Choroid plexus epithelial cell (primary cell): ENCODE measurements at regions not wholly inside any gene's neighbourhood (a gene's known extent, or its start where the extent isn't known, plus 50 kb on each side); places are given as distances from the start of the nearest gene placed in this dataset.
"Not testable (repeated sequence)": the region's sequence is repeated elsewhere in the genome, so short reads cannot be mapped to it uniquely, and the experiment has no call there.

Experiments used
- DNase-seq: peaks from one replicate; pipeline ENCODE4 v3.0.0-alpha.2; 2010; ENCODE audit warnings: low read depth
- H3K4me3 ChIP-seq: 2 replicates; pipeline ENCODE4 v1.5.1; 2011; ENCODE audit warnings: low read depth, mild to moderate bottlenecking, control low read depth, low read length, moderate library complexity
- TF ChIP-seq, protein P1 (sequence below): conservative IDR thresholded peaks from 2 replicates; pipeline ENCODE4 v1.5.1; 2011; ENCODE audit warnings: low read depth, mild to moderate bottlenecking, control low read depth, inconsistent platforms, low read length, moderate library complexity

DNA sequence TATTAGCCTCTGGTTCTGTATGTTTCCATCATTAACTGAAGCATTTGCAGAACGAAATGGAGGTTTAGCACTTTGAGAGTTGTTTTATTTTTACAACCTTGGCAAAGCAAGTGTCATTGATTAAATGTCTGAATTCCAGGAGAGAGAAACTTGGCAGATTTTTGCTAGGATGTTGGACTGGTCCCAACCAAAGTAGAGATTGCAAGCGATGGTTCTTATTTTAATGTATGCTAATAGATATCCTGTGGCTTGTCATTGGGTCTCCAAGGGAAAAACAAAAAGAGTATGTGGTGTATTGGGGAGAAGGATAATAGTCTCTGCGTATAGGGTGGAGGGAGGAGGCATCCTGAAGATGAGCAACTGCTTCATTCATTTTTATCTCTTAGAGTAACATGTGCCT is 457.2 kb upstream of the RUNX1 start:
- no peak overlapping the region for H3K4me3 ChIP-seq
- no peak for DNase-seq
- TF ChIP-seq, protein P1, sequence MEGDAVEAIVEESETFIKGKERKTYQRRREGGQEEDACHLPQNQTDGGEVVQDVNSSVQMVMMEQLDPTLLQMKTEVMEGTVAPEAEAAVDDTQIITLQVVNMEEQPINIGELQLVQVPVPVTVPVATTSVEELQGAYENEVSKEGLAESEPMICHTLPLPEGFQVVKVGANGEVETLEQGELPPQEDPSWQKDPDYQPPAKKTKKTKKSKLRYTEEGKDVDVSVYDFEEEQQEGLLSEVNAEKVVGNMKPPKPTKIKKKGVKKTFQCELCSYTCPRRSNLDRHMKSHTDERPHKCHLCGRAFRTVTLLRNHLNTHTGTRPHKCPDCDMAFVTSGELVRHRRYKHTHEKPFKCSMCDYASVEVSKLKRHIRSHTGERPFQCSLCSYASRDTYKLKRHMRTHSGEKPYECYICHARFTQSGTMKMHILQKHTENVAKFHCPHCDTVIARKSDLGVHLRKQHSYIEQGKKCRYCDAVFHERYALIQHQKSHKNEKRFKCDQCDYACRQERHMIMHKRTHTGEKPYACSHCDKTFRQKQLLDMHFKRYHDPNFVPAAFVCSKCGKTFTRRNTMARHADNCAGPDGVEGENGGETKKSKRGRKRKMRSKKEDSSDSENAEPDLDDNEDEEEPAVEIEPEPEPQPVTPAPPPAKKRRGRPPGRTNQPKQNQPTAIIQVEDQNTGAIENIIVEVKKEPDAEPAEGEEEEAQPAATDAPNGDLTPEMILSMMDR, result no peak

DNA sequence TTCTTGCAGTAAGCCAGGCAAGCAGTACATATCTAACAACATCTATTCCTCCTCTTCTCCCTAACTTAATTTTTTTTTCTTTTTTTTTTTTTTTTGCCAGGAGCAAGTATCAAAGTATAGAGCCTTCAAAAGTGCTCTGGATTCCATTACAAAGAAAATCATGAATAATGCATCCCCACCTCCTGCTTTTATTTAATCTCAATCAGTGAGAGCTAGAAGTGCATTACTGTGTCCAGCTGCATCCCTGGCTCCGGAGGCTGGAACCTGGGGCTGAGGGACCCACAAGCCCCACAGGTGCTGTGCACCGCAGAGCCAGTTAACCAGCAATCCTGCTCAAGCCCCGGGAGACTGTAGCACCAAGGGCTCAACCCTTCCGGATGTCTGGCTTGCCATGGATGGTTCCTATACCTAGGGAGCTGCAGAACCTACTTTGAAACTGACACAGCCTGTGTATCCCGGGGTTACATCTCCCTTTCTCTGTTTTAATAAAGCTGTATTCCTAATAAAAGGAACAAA is 455.9 kb upstream of the RUNX1 start:
- no peak overlapping the region for H3K4me3 ChIP-seq
- TF ChIP-seq, protein P1, result no peak
- DNase-seq, result no peak

DNA sequence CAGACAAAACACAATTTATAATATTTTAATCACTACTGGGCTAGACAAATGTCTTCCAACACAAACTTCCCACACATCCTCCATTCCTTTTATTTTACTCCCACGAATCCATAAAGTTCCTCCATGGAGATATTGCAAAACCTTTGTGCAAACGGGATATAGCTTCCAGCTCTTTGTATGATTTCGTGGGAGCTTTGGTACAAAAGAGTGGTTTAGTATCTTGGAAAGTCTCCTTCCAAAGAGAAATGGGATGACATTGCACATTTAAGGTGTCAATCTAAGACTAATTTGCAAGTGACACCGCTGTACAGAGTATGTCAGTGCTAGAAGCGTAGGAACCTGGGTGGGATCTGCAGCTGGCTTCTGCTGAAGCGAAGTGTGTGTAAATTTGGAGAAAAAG is 455.2 kb upstream of the RUNX1 start:
- no peak for DNase-seq
- TF ChIP-seq, protein P1, result no peak
- H3K4me3 ChIP-seq, result no peak overlapping the region

DNA sequence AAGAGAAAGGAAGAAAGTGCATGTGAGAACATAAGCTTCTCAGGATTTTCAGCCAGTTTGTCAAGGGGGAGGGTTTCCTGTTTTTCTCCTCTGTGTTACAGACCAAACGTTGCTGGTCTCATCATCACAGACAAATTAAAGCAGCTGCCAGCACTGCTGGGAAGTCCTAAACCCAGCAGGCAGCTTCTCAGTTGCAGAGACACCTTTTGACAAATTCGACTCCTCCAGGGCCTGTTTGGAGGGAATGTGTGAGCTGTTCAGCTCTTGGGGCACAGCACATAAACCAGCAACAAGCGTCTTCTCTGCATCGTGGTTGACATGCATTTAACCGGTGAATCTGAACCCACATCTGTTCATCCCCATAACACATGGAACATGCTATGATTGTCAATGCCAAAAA is 454.6 kb upstream of the RUNX1 start:
- H3K4me3 ChIP-seq, result no peak overlapping the region
- TF ChIP-seq, protein P1, result no peak
- DNase-seq, result peak; percentile 66

DNA sequence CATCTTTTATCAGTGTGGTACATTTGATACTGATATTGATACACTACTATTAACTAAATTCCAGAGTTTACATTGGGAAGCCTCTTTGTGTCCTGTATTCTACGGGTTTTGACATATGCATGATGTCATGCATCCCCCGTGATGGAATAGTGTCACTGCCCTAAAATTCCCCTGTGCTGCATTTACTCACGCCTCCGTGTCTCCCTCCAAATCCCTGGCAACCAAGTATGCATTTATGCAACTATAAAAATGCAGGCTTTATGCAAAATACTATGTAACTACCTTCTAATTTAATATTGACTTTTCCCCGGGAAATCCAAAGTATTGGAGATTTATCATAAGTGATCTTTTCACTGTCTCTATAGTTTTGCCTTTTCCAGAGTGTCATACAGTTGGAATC is 453.7 kb upstream of the RUNX1 start:
- no peak for DNase-seq
- no peak overlapping the region for H3K4me3 ChIP-seq
- TF ChIP-seq, protein P1, result no peak

DNA sequence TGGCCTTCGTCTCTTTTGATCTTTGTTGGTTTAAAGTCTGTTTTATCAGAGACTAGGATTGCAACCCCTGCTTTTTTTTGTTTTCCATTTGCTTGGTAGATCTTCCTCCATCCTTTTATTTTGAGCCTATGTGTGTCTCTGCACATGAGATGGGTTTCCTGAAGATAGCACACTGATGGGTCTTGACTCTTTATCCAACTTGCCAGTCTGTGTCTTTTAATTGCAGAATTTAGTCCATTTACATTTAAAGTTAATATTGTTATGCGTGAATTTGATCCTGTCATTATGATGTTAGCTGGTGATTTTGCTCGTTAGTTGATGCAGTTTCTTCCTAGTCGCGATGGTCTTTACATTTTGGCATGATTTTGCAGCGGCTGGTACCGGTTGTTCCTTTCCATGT is 448.4 kb upstream of the RUNX1 start:
- H3K4me3 ChIP-seq, DNase-seq: not testable (repeated sequence)

DNA sequence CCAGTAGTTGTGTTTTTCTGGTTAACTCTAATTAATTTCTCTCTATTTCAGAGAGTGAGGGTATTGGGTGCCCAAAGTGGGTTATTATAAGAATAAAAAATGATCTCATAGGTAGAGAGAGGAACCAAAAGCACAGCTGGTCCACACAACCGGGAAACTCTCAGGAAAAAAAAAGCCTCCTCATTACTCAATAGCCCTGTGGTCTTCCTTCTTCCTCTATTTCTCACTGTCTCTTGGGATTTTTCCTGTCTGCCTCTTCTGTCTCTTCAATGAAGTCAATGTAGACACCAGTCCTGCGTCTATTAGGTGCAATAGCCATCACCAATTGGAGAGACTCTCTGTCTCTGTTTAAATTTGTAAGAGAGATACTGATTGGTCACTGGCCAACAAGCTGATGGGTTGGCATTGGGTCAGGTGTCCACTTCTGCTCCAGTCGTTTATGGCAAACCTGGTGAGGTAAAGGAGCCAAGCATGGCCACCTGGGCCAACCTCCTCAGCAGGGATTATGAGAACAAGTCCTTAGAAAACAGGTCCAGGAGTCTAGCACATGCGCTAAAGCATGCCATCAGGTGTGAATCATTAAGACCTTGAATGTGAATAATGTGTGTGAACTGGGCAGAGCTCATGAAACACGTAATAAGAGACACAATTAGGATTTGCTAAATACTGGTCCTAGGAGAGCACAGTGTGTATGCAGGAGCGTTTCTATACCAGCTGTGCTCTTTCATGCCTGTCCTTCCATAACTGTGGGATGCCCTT is 443.0 kb upstream of the RUNX1 start:
- TF ChIP-seq, protein P1, result no peak
- no peak for DNase-seq
- H3K4me3 ChIP-seq, result no peak overlapping the region
